ENCODE measurements at regions not wholly inside any gene's neighbourhood (a gene's known extent, or its start where the extent isn't known, plus 50 kb on each side); places are given as distances from the start of the nearest gene placed in this dataset.

GRCh38 chr2:9110893-9111569 is 95.6 kb upstream of the ASAP2 start:
- peaks cover 11% of the 10 kb centered on the region for H3K4me1 ChIP-seq
- H3K27ac ChIP-seq, result no peak overlapping the region
- no peaks in the 10 kb centered on the region for H4K20me1 ChIP-seq (ENCODE audit: low read depth)
- H2AFZ ChIP-seq (replicated peaks), result peak overlapping the region; percentile 85
- H3F3A ChIP-seq (ENCODE audit: low read depth), result peaks cover 12% of the 10 kb centered on the region
- H3K9ac ChIP-seq, result no peak overlapping the region
- Mint-ChIP-seq H3K36me3 (no peaks in the 10 kb centered on the region), H3K4me1 (peaks cover 36% of the 10 kb centered on the region), H3K9me3 (no peaks in the 10 kb centered on the region), H3K27me3 (ENCODE audit: insufficient read depth, low read depth) (peaks cover 14% of the 10 kb centered on the region), H3K4me3 (no peak overlapping the region), H3K27ac (peak overlapping the region; percentile 95)
- H3K36me3 ChIP-seq, result no peaks in the 10 kb centered on the region
- H3K79me2 ChIP-seq (ENCODE audit: low read depth), result no peaks in the 10 kb centered on the region
- peak; percentile 78 for TF ChIP-seq CTCF (IDR thresholded peaks at IDR 0.05)
- TF ChIP-seq EZH2phosphoT487 (IDR thresholded peaks at IDR 0.05), result no peak
- no peak overlapping the region for H3K4me2 ChIP-seq
- DNase-seq (ENCODE audit: low spot score), result peak; percentile 77
- H3K27me3 ChIP-seq, result no peaks in the 10 kb centered on the region
- H3K4me3 ChIP-seq, result no peak overlapping the region
- H3K9me3 ChIP-seq (ENCODE audit: low read depth), result no peaks in the 10 kb centered on the region

- Histone ChIP-seq H3K9ac (no peak overlapping the region), H3K27me3 (no peaks in the 10 kb centered on the region), H3K79me2 (ENCODE audit: low read depth) (no peaks in the 10 kb centered on the region), H3K27ac (no peak overlapping the region), H3K4me3 (no peak overlapping the region), H3K4me2 (no peak overlapping the region), H2AFZ (replicated peaks) (peak overlapping the region; percentile 85), H3K9me3 (ENCODE audit: low read depth) (no peaks in the 10 kb centered on the region), H3F3A (ENCODE audit: low read depth) (peaks cover 12% of the 10 kb centered on the region), H4K20me1 (ENCODE audit: low read depth) (no peaks in the 10 kb centered on the region), H3K36me3 (no peaks in the 10 kb centered on the region), H3K4me1 (peaks cover 11% of the 10 kb centered on the region)
- H3K27ac Mint-ChIP-seq, result peak overlapping the region; percentile 95
- no peaks in the 10 kb centered on the region for H3K36me3 Mint-ChIP-seq
- peak; percentile 35 for DNase-seq (ENCODE audit: low spot score)
- no peak overlapping the region for H3K4me3 Mint-ChIP-seq
- no peaks in the 10 kb centered on the region for H3K9me3 Mint-ChIP-seq
- H3K27me3 Mint-ChIP-seq (ENCODE audit: insufficient read depth, low read depth), result peaks cover 14% of the 10 kb centered on the region
- peaks cover 41% of the 10 kb centered on the region for H3K4me1 Mint-ChIP-seq
- TF ChIP-seq EZH2 (IDR thresholded peaks at IDR 0.05) (no peak), CTCF (IDR thresholded peaks at IDR 0.05) (no peak), EZH2phosphoT487 (IDR thresholded peaks at IDR 0.05) (no peak)
Observed at GRCh38 chr2:9110346-9110884, 96.2 kb upstream of the ASAP2 start.

- Histone ChIP-seq H3F3A (ENCODE audit: low read depth) (peaks cover 12% of the 10 kb centered on the region), H3K4me2 (no peak overlapping the region), H3K79me2 (ENCODE audit: low read depth) (no peaks in the 10 kb centered on the region), H3K27ac (no peak overlapping the region), H4K20me1 (ENCODE audit: low read depth) (no peaks in the 10 kb centered on the region), H3K4me3 (no peak overlapping the region), H2AFZ (replicated peaks) (no peak overlapping the region), H3K36me3 (no peaks in the 10 kb centered on the region), H3K9ac (no peak overlapping the region), H3K4me1 (peaks cover 11% of the 10 kb centered on the region), H3K27me3 (no peaks in the 10 kb centered on the region), H3K9me3 (ENCODE audit: low read depth) (no peaks in the 10 kb centered on the region)
- Mint-ChIP-seq H3K27ac (no peak overlapping the region), H3K4me3 (no peak overlapping the region), H3K36me3 (no peaks in the 10 kb centered on the region), H3K4me1 (peaks cover 41% of the 10 kb centered on the region), H3K9me3 (no peaks in the 10 kb centered on the region), H3K27me3 (ENCODE audit: insufficient read depth, low read depth) (peaks cover 14% of the 10 kb centered on the region)
- TF ChIP-seq EZH2 (IDR thresholded peaks at IDR 0.05), result no peak
- no peak for TF ChIP-seq EZH2phosphoT487 (IDR thresholded peaks at IDR 0.05)
- no peak for TF ChIP-seq CTCF (IDR thresholded peaks at IDR 0.05)
- DNase-seq (ENCODE audit: low spot score), result no peak
Observed at GRCh38 chr2:9109871-9110270, 96.7 kb upstream of the ASAP2 start.
